ENCODE measurements at regions not wholly inside any gene's neighbourhood (a gene's known extent, or its start where the extent isn't known, plus 50 kb on each side); places are given as distances from the start of the nearest gene placed in this dataset.

- H3K4me3 ChIP-seq (ENCODE audit: low read depth, low read length) = no peak overlapping the region
- TF ChIP-seq, protein P1, sequence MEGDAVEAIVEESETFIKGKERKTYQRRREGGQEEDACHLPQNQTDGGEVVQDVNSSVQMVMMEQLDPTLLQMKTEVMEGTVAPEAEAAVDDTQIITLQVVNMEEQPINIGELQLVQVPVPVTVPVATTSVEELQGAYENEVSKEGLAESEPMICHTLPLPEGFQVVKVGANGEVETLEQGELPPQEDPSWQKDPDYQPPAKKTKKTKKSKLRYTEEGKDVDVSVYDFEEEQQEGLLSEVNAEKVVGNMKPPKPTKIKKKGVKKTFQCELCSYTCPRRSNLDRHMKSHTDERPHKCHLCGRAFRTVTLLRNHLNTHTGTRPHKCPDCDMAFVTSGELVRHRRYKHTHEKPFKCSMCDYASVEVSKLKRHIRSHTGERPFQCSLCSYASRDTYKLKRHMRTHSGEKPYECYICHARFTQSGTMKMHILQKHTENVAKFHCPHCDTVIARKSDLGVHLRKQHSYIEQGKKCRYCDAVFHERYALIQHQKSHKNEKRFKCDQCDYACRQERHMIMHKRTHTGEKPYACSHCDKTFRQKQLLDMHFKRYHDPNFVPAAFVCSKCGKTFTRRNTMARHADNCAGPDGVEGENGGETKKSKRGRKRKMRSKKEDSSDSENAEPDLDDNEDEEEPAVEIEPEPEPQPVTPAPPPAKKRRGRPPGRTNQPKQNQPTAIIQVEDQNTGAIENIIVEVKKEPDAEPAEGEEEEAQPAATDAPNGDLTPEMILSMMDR (conservative IDR thresholded peaks at IDR 0.05; ENCODE audit: low read depth, low read length) = no peak
- DNase-seq (ENCODE audit: low read depth) = no peak
Measured at GRCh38 chr1:229759586-229759985, 133.5 kb downstream of the URB2 start.

GRCh38 chr1:229760478-229760996 is 134.5 kb downstream of the URB2 start:
- TF ChIP-seq, protein P1 (conservative IDR thresholded peaks at IDR 0.05; ENCODE audit: low read depth, low read length) = no peak
- no peak for DNase-seq (ENCODE audit: low read depth)

GRCh38 chr1:229762891-229763290 is 136.8 kb downstream of the URB2 start:
- DNase-seq (ENCODE audit: low read depth) = no peak

More at GRCh38 chr1:229760478-229760996, 134.5 kb downstream of the URB2 start:
- no peak overlapping the region for H3K4me3 ChIP-seq (ENCODE audit: low read depth, low read length)

DNA sequence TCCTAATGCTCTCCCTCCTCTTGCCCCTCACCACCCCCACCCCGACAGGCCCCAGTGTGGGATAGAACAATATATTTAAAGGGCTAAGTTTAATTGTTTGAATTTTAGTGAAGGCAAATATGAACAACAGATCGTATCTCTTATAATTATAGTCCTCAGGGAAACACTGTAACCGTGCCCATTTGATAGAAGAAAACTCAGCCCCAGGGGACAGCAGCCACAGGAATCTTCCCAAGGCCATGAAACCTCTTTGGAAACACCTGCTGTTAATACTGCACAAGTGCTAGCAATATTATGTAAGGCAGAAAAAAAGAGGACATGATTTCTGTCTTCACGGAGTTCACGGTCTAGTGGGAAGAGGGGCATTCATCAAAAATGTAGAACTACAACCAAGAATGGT is 142.2 kb downstream of the URB2 start:
- TF ChIP-seq, protein P1 (conservative IDR thresholded peaks at IDR 0.05; ENCODE audit: low read depth, low read length) = no peak
- DNase-seq (ENCODE audit: low read depth) = no peak
- no peak overlapping the region for H3K4me3 ChIP-seq (ENCODE audit: low read depth, low read length)

More at GRCh38 chr1:229762891-229763290, 136.8 kb downstream of the URB2 start:
- H3K4me3 ChIP-seq (ENCODE audit: low read depth, low read length) = no peak overlapping the region
- TF ChIP-seq, protein P1 (conservative IDR thresholded peaks at IDR 0.05; ENCODE audit: low read depth, low read length) = no peak

DNA sequence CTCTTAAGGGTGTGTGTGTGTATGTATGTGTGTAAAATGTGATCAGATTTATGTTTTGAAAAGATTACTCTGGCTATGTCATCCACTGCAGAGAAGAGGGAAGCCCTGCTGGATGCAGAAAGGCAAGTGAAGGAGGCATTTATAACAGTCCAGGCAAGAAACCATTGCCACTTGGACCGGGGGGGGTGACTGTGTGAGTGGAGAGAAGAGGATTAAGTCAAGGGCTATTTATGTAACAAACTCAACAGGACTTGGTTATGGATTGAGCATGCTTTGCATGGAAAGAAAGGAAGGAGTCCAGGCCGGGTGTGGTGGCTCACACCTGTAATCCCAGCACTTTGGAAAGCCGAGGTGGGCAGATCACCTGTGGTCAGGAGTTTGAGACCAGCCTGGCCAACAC is 143.0 kb downstream of the URB2 start:
- no peak overlapping the region for H3K4me3 ChIP-seq (ENCODE audit: low read depth, low read length)
- TF ChIP-seq, protein P1 (conservative IDR thresholded peaks at IDR 0.05; ENCODE audit: low read depth, low read length) = no peak
- no peak for DNase-seq (ENCODE audit: low read depth)

- TF ChIP-seq, protein P1 (conservative IDR thresholded peaks at IDR 0.05; ENCODE audit: low read depth, low read length) = no peak
- DNase-seq (ENCODE audit: low read depth) = no peak
- no peak overlapping the region for H3K4me3 ChIP-seq (ENCODE audit: low read depth, low read length)
Measured at GRCh38 chr1:229769809-229770208, 143.8 kb downstream of the URB2 start.

- no peak overlapping the region for H3K4me3 ChIP-seq (ENCODE audit: low read depth, low read length)
- no peak for DNase-seq (ENCODE audit: low read depth)
- TF ChIP-seq, protein P1 (conservative IDR thresholded peaks at IDR 0.05; ENCODE audit: low read depth, low read length) = no peak
Measured at GRCh38 chr1:229778794-229779193, 152.7 kb downstream of the URB2 start.
